H9 (cell line): ENCODE measurements at regions not wholly inside any gene's neighbourhood (a gene's known extent, or its start where the extent isn't known, plus 50 kb on each side); places are given as distances from the start of the nearest gene placed in this dataset.

Experiments used
- DNase-seq: peaks from one replicate; pipeline ENCODE4 v3.0.0-alpha.2; 2017
- H2AFZ ChIP-seq: one replicate; pipeline ENCODE4 v1.6.1; 2013; ENCODE audit warnings: mild to moderate bottlenecking, low read length, control low read depth, moderate library complexity
- H2AK5ac ChIP-seq: 2 replicates; pipeline ENCODE4 v1.6.1; 2013; ENCODE audit warnings: low read length, control low read depth, mixed read lengths; ENCODE audit not compliant: insufficient read length
- H2BK120ac ChIP-seq: one replicate; pipeline ENCODE4 v1.6.1; 2013; ENCODE audit warnings: low read depth, mild to moderate bottlenecking, low read length, control low read depth, inconsistent platforms; ENCODE audit not compliant: poor library complexity, severe bottlenecking
- H2BK12ac ChIP-seq: 2 replicates; pipeline ENCODE4 v1.6.1; 2013; ENCODE audit warnings: low read length, control low read depth, mixed read lengths, low read depth; ENCODE audit not compliant: insufficient read length
- H2BK15ac ChIP-seq: 2 replicates; pipeline ENCODE4 v1.6.1; 2013; ENCODE audit warnings: low read depth, low read length, control low read depth
- H2BK20ac ChIP-seq: one replicate; pipeline ENCODE4 v1.6.1; 2013; ENCODE audit warnings: low read depth, mild to moderate bottlenecking, low read length, control low read depth, inconsistent platforms; ENCODE audit not compliant: poor library complexity, severe bottlenecking
- H2BK5ac ChIP-seq: 2 replicates; pipeline ENCODE4 v1.6.1; 2013; ENCODE audit warnings: low read length, control low read depth, mixed read lengths; ENCODE audit not compliant: insufficient read length
- H3K14ac ChIP-seq: 2 replicates; pipeline ENCODE4 v1.6.1; 2013; ENCODE audit warnings: low read length, control low read depth; ENCODE audit not compliant: insufficient read depth
- H3K18ac ChIP-seq: 2 replicates; pipeline ENCODE4 v1.6.1; 2013; ENCODE audit warnings: low read depth, mild to moderate bottlenecking, mixed read lengths, low read length, control low read depth; ENCODE audit not compliant: insufficient read length
- H3K23ac ChIP-seq: 2 replicates; pipeline ENCODE4 v1.6.1; 2013; ENCODE audit warnings: low read length, control low read depth, mixed read lengths, low read depth; ENCODE audit not compliant: insufficient read length
- H3K23me2 ChIP-seq: 2 replicates; pipeline ENCODE4 v1.6.1; 2013; ENCODE audit warnings: low read depth, mild to moderate bottlenecking, mixed read lengths, low read length, control low read depth; ENCODE audit not compliant: insufficient read length, poor library complexity, severe bottlenecking
- H3K27ac ChIP-seq: 2 replicates; pipeline ENCODE4 v1.5.1; 2013; ENCODE audit warnings: low read length, control low read depth, mixed read lengths, low read depth; ENCODE audit not compliant: insufficient read length
- H3K27me3 ChIP-seq: 2 replicates; pipeline ENCODE4 v1.6.1; 2013; ENCODE audit warnings: low read length, control low read depth, inconsistent platforms; ENCODE audit not compliant: insufficient read depth
- H3K4ac ChIP-seq: 2 replicates; pipeline ENCODE4 v1.6.1; 2013; ENCODE audit warnings: low read depth, mild to moderate bottlenecking, control low read depth, inconsistent platforms, low read length, moderate library complexity
- H3K4me1 ChIP-seq: 2 replicates; pipeline ENCODE4 v1.6.1; 2013; ENCODE audit warnings: low read length, control low read depth, inconsistent platforms; ENCODE audit not compliant: insufficient read depth
- H3K4me2 ChIP-seq: 2 replicates; pipeline ENCODE4 v1.6.1; 2013; ENCODE audit warnings: low read length, control low read depth, mixed read lengths; ENCODE audit not compliant: insufficient read length, insufficient read depth
- H3K56ac ChIP-seq: 2 replicates; pipeline ENCODE4 v1.6.1; 2013; ENCODE audit warnings: low read depth, mild to moderate bottlenecking, mixed read lengths, low read length, control low read depth; ENCODE audit not compliant: insufficient read length
- H3K79me1 ChIP-seq: 2 replicates; pipeline ENCODE4 v1.6.1; 2013; ENCODE audit warnings: low read depth, mild to moderate bottlenecking, moderate library complexity, low read length, control low read depth, inconsistent platforms; ENCODE audit not compliant: insufficient read depth, poor library complexity, severe bottlenecking
- H3K79me2 ChIP-seq: 2 replicates; pipeline ENCODE4 v1.6.1; 2013; ENCODE audit warnings: low read length, control low read depth, inconsistent platforms; ENCODE audit not compliant: insufficient read depth
- H3K9ac ChIP-seq: 2 replicates; pipeline ENCODE4 v1.6.1; 2013; ENCODE audit warnings: low read length, control low read depth, mixed read lengths; ENCODE audit not compliant: insufficient read length; ENCODE audit errors: extremely low read depth
- H3K9me3 ChIP-seq: one replicate; pipeline ENCODE4 v1.6.1; 2013; ENCODE audit warnings: low read depth, low read length, inconsistent platforms; ENCODE audit not compliant: control insufficient read depth
- H3T11ph ChIP-seq: one replicate; pipeline ENCODE4 v1.6.1; 2013; ENCODE audit warnings: mild to moderate bottlenecking, low read length, control low read depth, inconsistent platforms
- H4K20me1 ChIP-seq: one replicate; pipeline ENCODE4 v1.6.1; 2013; ENCODE audit not compliant: control insufficient read depth, insufficient read length, insufficient read depth
- H4K5ac ChIP-seq: 2 replicates; pipeline ENCODE4 v1.6.1; 2013; ENCODE audit warnings: low read depth, mild to moderate bottlenecking, mixed read lengths, low read length, control low read depth; ENCODE audit not compliant: insufficient read length
- H4K8ac ChIP-seq: replicated peaks from 2 replicates; pipeline ENCODE4 v1.6.1; 2013; ENCODE audit warnings: low read length, control low read depth, mixed read lengths, low read depth; ENCODE audit not compliant: insufficient read length
- H4K91ac ChIP-seq: 2 replicates; pipeline ENCODE4 v1.6.1; 2013; ENCODE audit warnings: low read depth, mild to moderate bottlenecking, moderate library complexity, mixed read lengths, low read length, control low read depth; ENCODE audit not compliant: insufficient read length
- H3K27ac Mint-ChIP-seq, 3 experiments: 2 replicates in 2 of 3; 3 replicates in 1 of 3; pipeline ENCODE4 v1.8.0; 2020 to 2021; ENCODE audit warnings: mixed read lengths in 3 of 3, mild to moderate bottlenecking in 1 of 3, moderate library complexity in 1 of 3
- H3K27me3 Mint-ChIP-seq: 2 replicates; pipeline ENCODE4 v1.8.0; 2021; ENCODE audit warnings: low read depth, mild to moderate bottlenecking, moderate library complexity, mixed read lengths
- H3K36me3 Mint-ChIP-seq, 3 experiments: 2 replicates in 2 of 3; 3 replicates in 1 of 3; pipeline ENCODE4 v1.8.0; 2020 to 2021; ENCODE audit warnings: low read depth in 3 of 3, mixed read lengths in 3 of 3; ENCODE audit not compliant: insufficient read depth in 1 of 3
- H3K4me1 Mint-ChIP-seq, 2 experiments: 2 replicates each; pipeline ENCODE4 v1.8.0; 2020; ENCODE audit warnings: mixed read lengths in 2 of 2
- H3K4me3 Mint-ChIP-seq, 2 experiments: 2 replicates in 1 of 2; 3 replicates in 1 of 2; pipeline ENCODE4 v1.8.0; 2020 to 2021; ENCODE audit warnings: mild to moderate bottlenecking in 2 of 2, mixed read lengths in 2 of 2, moderate library complexity in 1 of 2
- H3K9me3 Mint-ChIP-seq, 2 experiments: 2 replicates in 1 of 2; 3 replicates in 1 of 2; pipeline ENCODE4 v1.8.0; 2020; ENCODE audit warnings: mild to moderate bottlenecking in 2 of 2, mixed read lengths in 2 of 2, moderate library complexity in 1 of 2
- WGBS: extraction: QIAGEN DNeasy Blood & Tissue Kit; methylation state at CpG from one replicate; pipeline ENCODE4 v1.1.7; 2013; ENCODE audit warnings: missing lambda C conversion rate, low lambda C conversion rate, mixed read lengths; ENCODE audit not compliant: insufficient read length; ENCODE audit errors: extremely low coverage; 5-methylcytosine and 5-hydroxymethylcytosine counted together
- TF ChIP-seq, protein P1 (sequence below): fragments of 200-600 bp; sonication (generic); conservative IDR thresholded peaks from 3 replicates; pipeline ENCODE4 v1.8.0; 2021; ENCODE audit warnings: antibody characterized with exemption, mild to moderate bottlenecking

DNA sequence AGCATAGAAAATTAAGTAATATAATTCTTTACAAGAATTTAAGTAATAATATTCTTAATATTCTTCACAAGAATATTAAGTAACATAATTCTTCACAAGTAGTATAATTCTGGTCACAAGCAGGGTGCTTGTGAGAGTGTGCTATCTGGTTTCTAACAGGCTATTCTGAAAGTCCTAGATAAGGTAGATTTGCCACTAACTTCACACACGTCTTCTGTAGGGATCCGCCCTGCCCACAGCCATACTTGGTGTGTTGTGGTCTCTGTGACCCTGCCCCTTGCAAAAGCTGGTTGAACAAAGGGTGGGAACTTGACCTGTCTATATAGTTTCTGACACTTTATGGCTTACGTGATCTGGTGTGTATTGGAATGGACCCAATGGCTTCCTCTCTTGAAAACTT lies 253.4 kb upstream of the MDFIC2 start:
- H2AFZ ChIP-seq: no peak overlapping the region
- H3K14ac ChIP-seq: no peak overlapping the region
- no peak overlapping the region for H2AK5ac ChIP-seq
- no peak overlapping the region for H2BK20ac ChIP-seq
- no peak overlapping the region for H2BK120ac ChIP-seq
- no CpG with 5 or more reads among the region's 3 CpGs for WGBS
- H3K27me3 ChIP-seq: no peaks in the 10 kb centered on the region
- no peaks in the 10 kb centered on the region for H3K4me1 ChIP-seq
- H3T11ph ChIP-seq: no peak overlapping the region
- no peak overlapping the region for H3K9ac ChIP-seq
- H3K18ac ChIP-seq: no peak overlapping the region
- H3K4me1 Mint-ChIP-seq: no peaks in the 10 kb centered on the region; a peak in 1 of 4 replicates
- H3K79me1 ChIP-seq: no peaks in the 10 kb centered on the region
- no peak overlapping the region for H3K4me3 Mint-ChIP-seq
- no peak overlapping the region for H2BK12ac ChIP-seq
- no peak overlapping the region for H3K4ac ChIP-seq
- TF ChIP-seq, protein P1, sequence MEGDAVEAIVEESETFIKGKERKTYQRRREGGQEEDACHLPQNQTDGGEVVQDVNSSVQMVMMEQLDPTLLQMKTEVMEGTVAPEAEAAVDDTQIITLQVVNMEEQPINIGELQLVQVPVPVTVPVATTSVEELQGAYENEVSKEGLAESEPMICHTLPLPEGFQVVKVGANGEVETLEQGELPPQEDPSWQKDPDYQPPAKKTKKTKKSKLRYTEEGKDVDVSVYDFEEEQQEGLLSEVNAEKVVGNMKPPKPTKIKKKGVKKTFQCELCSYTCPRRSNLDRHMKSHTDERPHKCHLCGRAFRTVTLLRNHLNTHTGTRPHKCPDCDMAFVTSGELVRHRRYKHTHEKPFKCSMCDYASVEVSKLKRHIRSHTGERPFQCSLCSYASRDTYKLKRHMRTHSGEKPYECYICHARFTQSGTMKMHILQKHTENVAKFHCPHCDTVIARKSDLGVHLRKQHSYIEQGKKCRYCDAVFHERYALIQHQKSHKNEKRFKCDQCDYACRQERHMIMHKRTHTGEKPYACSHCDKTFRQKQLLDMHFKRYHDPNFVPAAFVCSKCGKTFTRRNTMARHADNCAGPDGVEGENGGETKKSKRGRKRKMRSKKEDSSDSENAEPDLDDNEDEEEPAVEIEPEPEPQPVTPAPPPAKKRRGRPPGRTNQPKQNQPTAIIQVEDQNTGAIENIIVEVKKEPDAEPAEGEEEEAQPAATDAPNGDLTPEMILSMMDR: no peak
- no peak overlapping the region for H3K27ac Mint-ChIP-seq
- H2BK5ac ChIP-seq: no peak overlapping the region
- H3K9me3 ChIP-seq: no peaks in the 10 kb centered on the region
- peaks cover 0 to 2% (median 0%) of the 10 kb centered on the region in 3 experiments; a peak in 2 of 7 replicates for H3K36me3 Mint-ChIP-seq
- H3K56ac ChIP-seq: no peak overlapping the region
- no peak overlapping the region for H4K5ac ChIP-seq
- no peak overlapping the region for H3K27ac ChIP-seq
- no peaks in the 10 kb centered on the region; a peak in 1 of 5 replicates for H3K9me3 Mint-ChIP-seq
- H3K27me3 Mint-ChIP-seq: no peaks in the 10 kb centered on the region; the same call in 1 of the 2 replicates
- no peak overlapping the region for H4K91ac ChIP-seq
- H4K20me1 ChIP-seq: no peaks in the 10 kb centered on the region
- H4K8ac ChIP-seq: no peak overlapping the region
- no peak overlapping the region for H3K23ac ChIP-seq
- H3K79me2 ChIP-seq: no peaks in the 10 kb centered on the region
- H2BK15ac ChIP-seq: no peak overlapping the region
- H3K4me2 ChIP-seq: no peak overlapping the region
- H3K23me2 ChIP-seq: no peaks in the 10 kb centered on the region
- DNase-seq: no peak
